ENCODE measurements at regions not wholly inside any gene's neighbourhood (a gene's known extent, or its start where the extent isn't known, plus 50 kb on each side); places are given as distances from the start of the nearest gene placed in this dataset.

DNA sequence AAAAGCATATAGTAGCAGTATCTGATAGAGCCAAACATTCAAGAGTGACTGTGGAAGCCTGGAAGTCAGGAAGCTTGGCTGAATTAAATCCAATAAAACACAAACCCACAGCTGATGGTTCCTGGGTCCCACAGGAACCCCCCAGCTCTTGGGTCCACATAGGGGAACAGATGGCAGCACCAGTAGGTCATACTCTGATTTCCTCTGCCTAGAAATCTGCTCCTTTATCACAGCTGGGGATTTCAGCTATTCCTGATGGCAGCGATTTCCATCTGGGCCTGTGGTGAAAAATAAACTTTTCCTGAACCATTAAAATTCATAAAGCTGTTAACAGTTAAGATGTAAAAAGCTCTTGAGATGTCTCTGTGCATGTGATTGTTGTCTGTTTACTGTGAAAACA, 202.0 kb upstream of the FRMD6 start:
- CTCF ChIA-PET, result interaction anchor here (0.8 to 2.0 kb wide), 5 partner anchors 23 to 203 kb away, joined by 3 to 5 read pairs (median 4); no protein-coding TSS in a partner anchor
- H3K27ac ChIP-seq (ENCODE audit: insufficient read depth, low read depth, low read length), result no peak overlapping the region

More for the DNA sequence above, 202.0 kb upstream of the FRMD6 start:
- Histone ChIP-seq H3K9ac (replicated peaks; ENCODE audit: extremely low read depth, insufficient read depth, low read length) (no peak overlapping the region), H3K79me2 (ENCODE audit: control insufficient read depth, insufficient read depth, low read length) (no peaks in the 10 kb centered on the region), H3K27me3 (ENCODE audit: control insufficient read depth in 2 of 2, insufficient read depth in 2 of 2, low read length in 2 of 2) (no peaks in the 10 kb centered on the region), H3K4me1 (ENCODE audit: control insufficient read depth, extremely low read depth, insufficient read depth, low read length) (peaks cover 40% of the 10 kb centered on the region), H3K36me3 (ENCODE audit: control insufficient read depth in 2 of 2, extremely low read depth in 1 of 2, insufficient read depth in 2 of 2, low read length in 2 of 2) (no peaks in the 10 kb centered on the region), H3K4me3 (replicated peaks in 1 of 3; ENCODE audit: insufficient read depth in 1 of 3, low read depth in 1 of 3, low read length in 3 of 3) (no peak overlapping the region), H4K20me1 (replicated peaks; ENCODE audit: control insufficient read depth, extremely low read depth, insufficient read depth, low read length) (no peaks in the 10 kb centered on the region), H3K9me3 (replicated peaks; ENCODE audit: control insufficient read depth, insufficient read depth, low read length) (no peaks in the 10 kb centered on the region), H3K9me1 (replicated peaks; ENCODE audit: control insufficient read depth, extremely low read depth, insufficient read depth, low read length) (no peaks in the 10 kb centered on the region), H2AFZ (ENCODE audit: low read depth, low read length) (no peak overlapping the region), H3K4me2 (ENCODE audit: insufficient read depth, low read length) (no peak overlapping the region)
- no peak for DNase-seq (ENCODE audit: low read depth, low spot score)
- intact Hi-C loops (cut with micrococcal nuclease) (no loop called here), dilution Hi-C loops (cut with MboI; ENCODE audit: extremely low pct_ligation_motif_present, low sequenced_read_pairs) (no loop called here)
- FAIRE-seq, result no peak
- POLR2A ChIA-PET, result no interaction called here
- BruUV-seq (replicated peaks), result no TSS peak
- TF ChIP-seq, protein P1, sequence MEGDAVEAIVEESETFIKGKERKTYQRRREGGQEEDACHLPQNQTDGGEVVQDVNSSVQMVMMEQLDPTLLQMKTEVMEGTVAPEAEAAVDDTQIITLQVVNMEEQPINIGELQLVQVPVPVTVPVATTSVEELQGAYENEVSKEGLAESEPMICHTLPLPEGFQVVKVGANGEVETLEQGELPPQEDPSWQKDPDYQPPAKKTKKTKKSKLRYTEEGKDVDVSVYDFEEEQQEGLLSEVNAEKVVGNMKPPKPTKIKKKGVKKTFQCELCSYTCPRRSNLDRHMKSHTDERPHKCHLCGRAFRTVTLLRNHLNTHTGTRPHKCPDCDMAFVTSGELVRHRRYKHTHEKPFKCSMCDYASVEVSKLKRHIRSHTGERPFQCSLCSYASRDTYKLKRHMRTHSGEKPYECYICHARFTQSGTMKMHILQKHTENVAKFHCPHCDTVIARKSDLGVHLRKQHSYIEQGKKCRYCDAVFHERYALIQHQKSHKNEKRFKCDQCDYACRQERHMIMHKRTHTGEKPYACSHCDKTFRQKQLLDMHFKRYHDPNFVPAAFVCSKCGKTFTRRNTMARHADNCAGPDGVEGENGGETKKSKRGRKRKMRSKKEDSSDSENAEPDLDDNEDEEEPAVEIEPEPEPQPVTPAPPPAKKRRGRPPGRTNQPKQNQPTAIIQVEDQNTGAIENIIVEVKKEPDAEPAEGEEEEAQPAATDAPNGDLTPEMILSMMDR (IDR thresholded peaks at IDR 0.05; ENCODE audit: extremely low read depth in 1 of 2, insufficient read depth in 1 of 2, low read depth in 1 of 2, low read length in 2 of 2), result no peak
- TF ChIP-seq FOS (IDR thresholded peaks at IDR 0.05; ENCODE audit: borderline replicate concordance, insufficient read depth, low read length), result no peak
- TF ChIP-seq, protein P2, sequence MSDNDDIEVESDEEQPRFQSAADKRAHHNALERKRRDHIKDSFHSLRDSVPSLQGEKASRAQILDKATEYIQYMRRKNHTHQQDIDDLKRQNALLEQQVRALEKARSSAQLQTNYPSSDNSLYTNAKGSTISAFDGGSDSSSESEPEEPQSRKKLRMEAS (IDR thresholded peaks at IDR 0.05; ENCODE audit: insufficient read depth, insufficient read length), result no peak
- no peak for TF ChIP-seq POLR2AphosphoS5 (IDR thresholded peaks at IDR 0.05; ENCODE audit: insufficient read depth, low read depth, low read length)
- no peak for TF ChIP-seq EZH2 (IDR thresholded peaks at IDR 0.05; ENCODE audit: borderline replicate concordance, low read depth, low read length, severe bottlenecking)
- no peak for TF ChIP-seq POLR2A (IDR thresholded peaks at IDR 0.05; ENCODE audit: low read depth, low read length)
- TF ChIP-seq GATA2 (IDR thresholded peaks at IDR 0.05; ENCODE audit: insufficient read depth, insufficient read length, low read depth, low read length), result no peak
- no peak for TF ChIP-seq JUN (IDR thresholded peaks at IDR 0.05; ENCODE audit: borderline replicate concordance, insufficient read depth, insufficient read length, low read depth)
- no peak for TF ChIP-seq MYC (IDR thresholded peaks at IDR 0.05; ENCODE audit: low read depth, low read length)

Data from endothelial cell of umbilical vein (primary cell).